ENCODE measurements at regions not wholly inside any gene's neighbourhood (a gene's known extent, or its start where the extent isn't known, plus 50 kb on each side); places are given as distances from the start of the nearest gene placed in this dataset.

DNA sequence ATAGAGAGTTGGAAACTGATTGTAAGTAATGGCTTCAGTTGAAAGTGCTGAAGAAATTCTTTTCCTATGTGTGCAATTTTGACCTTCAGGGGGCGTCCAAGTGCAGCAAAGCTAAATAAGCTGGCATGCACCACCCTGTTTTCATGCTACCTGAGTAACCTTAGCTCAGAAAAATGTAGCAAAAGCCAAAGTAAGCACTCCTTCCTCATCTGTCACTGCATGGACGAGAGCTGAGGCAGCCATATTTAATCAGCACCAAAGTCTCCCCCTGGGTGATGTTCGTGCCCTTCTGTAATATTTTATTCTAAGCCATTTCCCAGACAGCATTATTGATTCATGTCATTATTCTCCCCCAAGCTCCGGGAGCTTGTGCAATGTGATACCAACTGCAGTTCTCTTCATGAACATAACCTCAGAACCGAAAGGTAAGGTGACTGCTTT is 123.1 kb downstream of the RPS12 start:
- Histone ChIP-seq H3K36me3 (replicated peaks; ENCODE audit: insufficient read depth, low read length) (no peaks in the 10 kb centered on the region), H3K9me2 (replicated peaks; ENCODE audit: insufficient read depth, low read length) (no peaks in the 10 kb centered on the region), H2AFZ (ENCODE audit: low read length) (no peak overlapping the region), H3K4me2 (ENCODE audit: low read depth, low read length) (peak overlapping the region; percentile 18), H4K20me1 (ENCODE audit: insufficient read depth, low read length) (no peaks in the 10 kb centered on the region), H3K9me3 (replicated peaks; ENCODE audit: insufficient read depth, low read length) (no peaks in the 10 kb centered on the region), H3K27me3 (replicated peaks; ENCODE audit: insufficient read depth, low read length) (no peaks in the 10 kb centered on the region), H3K4me3 (ENCODE audit: low read length) (no peak overlapping the region), H3K4me1 (ENCODE audit: low read length) (no peaks in the 10 kb centered on the region), H3K27ac (ENCODE audit: low read length) (no peak overlapping the region), H3K79me2 (ENCODE audit: low read length) (no peaks in the 10 kb centered on the region), H3F3A (ENCODE audit: insufficient read depth, low read length) (no peaks in the 10 kb centered on the region), H3K9ac (ENCODE audit: low read length) (no peak overlapping the region)
- DNase-seq = peak; percentile 70
- no peak for TF ChIP-seq EZH2phosphoT487 (IDR thresholded peaks at IDR 0.05; ENCODE audit: low read length)
- TF ChIP-seq, protein P1, sequence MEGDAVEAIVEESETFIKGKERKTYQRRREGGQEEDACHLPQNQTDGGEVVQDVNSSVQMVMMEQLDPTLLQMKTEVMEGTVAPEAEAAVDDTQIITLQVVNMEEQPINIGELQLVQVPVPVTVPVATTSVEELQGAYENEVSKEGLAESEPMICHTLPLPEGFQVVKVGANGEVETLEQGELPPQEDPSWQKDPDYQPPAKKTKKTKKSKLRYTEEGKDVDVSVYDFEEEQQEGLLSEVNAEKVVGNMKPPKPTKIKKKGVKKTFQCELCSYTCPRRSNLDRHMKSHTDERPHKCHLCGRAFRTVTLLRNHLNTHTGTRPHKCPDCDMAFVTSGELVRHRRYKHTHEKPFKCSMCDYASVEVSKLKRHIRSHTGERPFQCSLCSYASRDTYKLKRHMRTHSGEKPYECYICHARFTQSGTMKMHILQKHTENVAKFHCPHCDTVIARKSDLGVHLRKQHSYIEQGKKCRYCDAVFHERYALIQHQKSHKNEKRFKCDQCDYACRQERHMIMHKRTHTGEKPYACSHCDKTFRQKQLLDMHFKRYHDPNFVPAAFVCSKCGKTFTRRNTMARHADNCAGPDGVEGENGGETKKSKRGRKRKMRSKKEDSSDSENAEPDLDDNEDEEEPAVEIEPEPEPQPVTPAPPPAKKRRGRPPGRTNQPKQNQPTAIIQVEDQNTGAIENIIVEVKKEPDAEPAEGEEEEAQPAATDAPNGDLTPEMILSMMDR (IDR thresholded peaks at IDR 0.05; ENCODE audit: low read length) = peak; percentile 70

DNA sequence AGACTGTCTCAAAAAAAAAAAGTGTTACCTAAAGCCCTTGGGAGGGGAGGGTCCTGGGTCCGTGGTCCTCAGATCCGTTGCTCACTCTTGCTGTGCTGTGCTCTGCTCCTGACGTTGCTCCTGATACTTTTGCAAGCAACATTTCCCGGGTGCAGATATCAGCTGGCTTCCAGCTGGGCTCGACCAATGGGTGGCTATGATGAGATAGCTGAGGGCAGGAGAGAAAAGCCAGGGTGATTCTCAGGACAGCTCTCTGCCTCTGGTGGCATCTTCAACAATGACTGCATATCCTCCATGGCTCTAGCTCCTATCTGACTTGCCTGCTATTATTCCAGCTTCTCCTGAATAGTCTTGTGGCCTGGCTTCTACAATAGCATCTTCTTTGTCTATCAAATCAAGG is 134.5 kb downstream of the RPS12 start:
- no peak overlapping the region for H2AFZ ChIP-seq (ENCODE audit: low read length)
- H3K4me1 ChIP-seq (ENCODE audit: low read length) = no peaks in the 10 kb centered on the region
- H3K4me2 ChIP-seq (ENCODE audit: low read depth, low read length) = no peak overlapping the region
- H3K27ac ChIP-seq (ENCODE audit: low read length) = no peak overlapping the region
- DNase-seq = no peak
- no peaks in the 10 kb centered on the region for H3K9me3 ChIP-seq (replicated peaks; ENCODE audit: insufficient read depth, low read length)
- H3K9me2 ChIP-seq (replicated peaks; ENCODE audit: insufficient read depth, low read length) = no peaks in the 10 kb centered on the region
- H4K20me1 ChIP-seq (ENCODE audit: insufficient read depth, low read length) = no peaks in the 10 kb centered on the region
- TF ChIP-seq, protein P1 (IDR thresholded peaks at IDR 0.05; ENCODE audit: low read length) = no peak
- TF ChIP-seq EZH2 (optimal IDR thresholded peaks at IDR 0.05; ENCODE audit: low read depth, low read length) (no peak), EZH2phosphoT487 (IDR thresholded peaks at IDR 0.05; ENCODE audit: low read length) (no peak)
- no peak overlapping the region for H3K4me3 ChIP-seq (ENCODE audit: low read length)
- no peaks in the 10 kb centered on the region for H3K27me3 ChIP-seq (replicated peaks; ENCODE audit: insufficient read depth, low read length)
- H3K9ac ChIP-seq (ENCODE audit: low read length) = no peak overlapping the region
- no peaks in the 10 kb centered on the region for H3K36me3 ChIP-seq (replicated peaks; ENCODE audit: insufficient read depth, low read length)
- no peaks in the 10 kb centered on the region for H3F3A ChIP-seq (ENCODE audit: insufficient read depth, low read length)
- no peaks in the 10 kb centered on the region for H3K79me2 ChIP-seq (ENCODE audit: low read length)

DNA sequence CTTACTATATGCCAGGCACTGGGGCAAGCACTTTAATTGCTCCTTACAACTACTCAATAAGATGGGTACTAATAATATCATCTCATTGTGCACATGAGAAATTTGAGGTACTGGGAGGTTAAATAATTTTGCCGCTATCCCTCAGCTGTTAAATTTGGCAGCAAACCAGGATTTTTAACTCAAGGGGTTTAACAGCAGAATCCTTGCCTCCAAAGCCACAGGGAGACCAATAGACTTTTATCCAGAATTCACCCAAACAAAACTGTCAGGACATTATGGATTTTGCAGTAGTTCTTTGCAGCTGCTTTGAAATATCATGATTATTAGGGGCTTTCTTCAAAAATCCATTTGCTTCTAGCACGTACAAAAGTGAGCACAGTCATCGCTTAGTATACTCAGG is 136.2 kb downstream of the RPS12 start:
- Histone ChIP-seq H3K27me3 (replicated peaks; ENCODE audit: insufficient read depth, low read length) (no peaks in the 10 kb centered on the region), H2AFZ (ENCODE audit: low read length) (no peak overlapping the region), H3K27ac (ENCODE audit: low read length) (no peak overlapping the region), H3F3A (ENCODE audit: insufficient read depth, low read length) (no peaks in the 10 kb centered on the region), H4K20me1 (ENCODE audit: insufficient read depth, low read length) (no peaks in the 10 kb centered on the region), H3K36me3 (replicated peaks; ENCODE audit: insufficient read depth, low read length) (no peaks in the 10 kb centered on the region), H3K9me3 (replicated peaks; ENCODE audit: insufficient read depth, low read length) (no peaks in the 10 kb centered on the region), H3K79me2 (ENCODE audit: low read length) (no peaks in the 10 kb centered on the region), H3K4me1 (ENCODE audit: low read length) (no peaks in the 10 kb centered on the region), H3K4me3 (ENCODE audit: low read length) (no peak overlapping the region), H3K9me2 (replicated peaks; ENCODE audit: insufficient read depth, low read length) (no peaks in the 10 kb centered on the region), H3K4me2 (ENCODE audit: low read depth, low read length) (no peak overlapping the region), H3K9ac (ENCODE audit: low read length) (no peak overlapping the region)
- TF ChIP-seq EZH2 (optimal IDR thresholded peaks at IDR 0.05; ENCODE audit: low read depth, low read length) (no peak), EZH2phosphoT487 (IDR thresholded peaks at IDR 0.05; ENCODE audit: low read length) (no peak)
- TF ChIP-seq, protein P1 (IDR thresholded peaks at IDR 0.05; ENCODE audit: low read length) = no peak
- no peak for DNase-seq
